ENCODE measurements at regions not wholly inside any gene's neighbourhood (a gene's known extent, or its start where the extent isn't known, plus 50 kb on each side); places are given as distances from the start of the nearest gene placed in this dataset.

- TF ChIP-seq, protein P1, sequence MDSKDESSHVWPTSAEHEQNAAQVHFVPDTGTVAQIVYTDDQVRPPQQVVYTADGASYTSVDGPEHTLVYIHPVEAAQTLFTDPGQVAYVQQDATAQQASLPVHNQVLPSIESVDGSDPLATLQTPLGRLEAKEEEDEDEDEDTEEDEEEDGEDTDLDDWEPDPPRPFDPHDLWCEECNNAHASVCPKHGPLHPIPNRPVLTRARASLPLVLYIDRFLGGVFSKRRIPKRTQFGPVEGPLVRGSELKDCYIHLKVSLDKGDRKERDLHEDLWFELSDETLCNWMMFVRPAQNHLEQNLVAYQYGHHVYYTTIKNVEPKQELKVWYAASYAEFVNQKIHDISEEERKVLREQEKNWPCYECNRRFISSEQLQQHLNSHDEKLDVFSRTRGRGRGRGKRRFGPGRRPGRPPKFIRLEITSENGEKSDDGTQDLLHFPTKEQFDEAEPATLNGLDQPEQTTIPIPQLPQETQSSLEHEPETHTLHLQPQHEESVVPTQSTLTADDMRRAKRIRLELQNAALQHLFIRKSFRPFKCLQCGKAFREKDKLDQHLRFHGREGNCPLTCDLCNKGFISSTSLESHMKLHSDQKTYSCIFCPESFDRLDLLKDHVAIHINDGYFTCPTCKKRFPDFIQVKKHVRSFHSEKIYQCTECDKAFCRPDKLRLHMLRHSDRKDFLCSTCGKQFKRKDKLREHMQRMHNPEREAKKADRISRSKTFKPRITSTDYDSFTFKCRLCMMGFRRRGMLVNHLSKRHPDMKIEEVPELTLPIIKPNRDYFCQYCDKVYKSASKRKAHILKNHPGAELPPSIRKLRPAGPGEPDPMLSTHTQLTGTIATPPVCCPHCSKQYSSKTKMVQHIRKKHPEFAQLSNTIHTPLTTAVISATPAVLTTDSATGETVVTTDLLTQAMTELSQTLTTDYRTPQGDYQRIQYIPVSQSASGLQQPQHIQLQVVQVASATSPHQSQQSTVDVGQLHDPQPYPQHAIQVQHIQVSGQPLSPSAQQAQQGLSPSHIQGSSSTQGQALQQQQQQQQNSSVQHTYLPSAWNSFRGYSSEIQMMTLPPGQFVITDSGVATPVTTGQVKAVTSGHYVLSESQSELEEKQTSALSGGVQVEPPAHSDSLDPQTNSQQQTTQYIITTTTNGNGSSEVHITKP (CRISPR knock-in tag; IDR thresholded peaks at IDR 0.05; ENCODE audit: low read depth), result no peak
- TF ChIP-seq TAF15 (IDR thresholded peaks at IDR 0.05; ENCODE audit: low read depth, low read length, poor library complexity, severe bottlenecking) (no peak), HNF1A (IDR thresholded peaks at IDR 0.05; ENCODE audit: low read depth) (no peak), HNF1A (CRISPR knock-in tag; IDR thresholded peaks at IDR 0.05; ENCODE audit: borderline replicate concordance) (no peak), ZNF749 (CRISPR knock-in tag; IDR thresholded peaks at IDR 0.05; ENCODE audit: borderline replicate concordance) (no peak)
- Histone ChIP-seq H3K9ac (ENCODE audit: insufficient read depth, low read depth, low read length) (no peak overlapping the region), H3K4me1 (ENCODE audit: insufficient read depth, low read length) (no peaks in the 10 kb centered on the region), H3K79me2 (ENCODE audit: insufficient read depth, low read length) (no peaks in the 10 kb centered on the region), H3K36me3 (replicated peaks in 1 of 2; ENCODE audit: control insufficient read depth in 1 of 2, insufficient read depth in 2 of 2, low read length in 2 of 2) (no peaks in the 10 kb centered on the region), H3K27me3 (ENCODE audit: control insufficient read depth in 1 of 2, insufficient read depth in 2 of 2, low read length in 2 of 2) (no peaks in the 10 kb centered on the region; a peak in 1 of 5 replicates), H3K4me3 (replicated peaks in 1 of 3; ENCODE audit: insufficient read depth in 1 of 3, low read depth in 2 of 3, low read length in 3 of 3) (no peak overlapping the region), H3K9me3 (ENCODE audit: low read length) (no peaks in the 10 kb centered on the region), H3K4me2 (ENCODE audit: low read depth, low read length) (no peak overlapping the region), H4K20me1 (ENCODE audit: insufficient read depth, low read length) (no peaks in the 10 kb centered on the region), H2AFZ (ENCODE audit: low read length) (no peak overlapping the region), H3K27ac (ENCODE audit: extremely low read length, insufficient read depth, low read length) (no peak overlapping the region)
- in situ Hi-C loops (cut with HindIII; ENCODE audit: extremely low pct_ligation_motif_present, low pct_unique_long_range_greater_than_20kb), result no loop called here
- no TSS peak for BruUV-seq (replicated peaks)
- ATAC-seq (no peak), DNase-seq (ENCODE audit: low spot score) (no peak), FAIRE-seq (no peak)
- CTCF ChIA-PET (ENCODE audit: low intra/inter-chr PET ratio, low total read pairs), result no interaction called here
- WGBS (ENCODE audit: low lambda C conversion rate), result 0% methylated on average over 1 of the region's 1 CpG
- POLR2A ChIA-PET, result no interaction called here
- intact Hi-C loops (cut with micrococcal nuclease; ENCODE audit: unreplicated experiment), result no loop called here
These were observed 156.3 kb downstream of the CCDC71L start for GRCh38 chr7:106504645-106505044.

Data from HepG2 (cell line).